ENCODE measurements at regions not wholly inside any gene's neighbourhood (a gene's known extent, or its start where the extent isn't known, plus 50 kb on each side); places are given as distances from the start of the nearest gene placed in this dataset.

GRCh38 chr21:38955495-38955894 is 149.8 kb downstream of the ETS2 start:
- Mint-ChIP-seq H3K9me3 (peaks cover 5% of the 10 kb centered on the region), H3K36me3 (no peaks in the 10 kb centered on the region), H3K27ac (no peak overlapping the region), H3K4me3 (no peak overlapping the region), H3K27me3 (ENCODE audit: low read depth) (no peaks in the 10 kb centered on the region), H3K4me1 (peaks cover 33% of the 10 kb centered on the region)
- DNase-seq (ENCODE audit: low spot score in 2 of 2, unreplicated experiment in 2 of 2) = no peak
- TF ChIP-seq, protein P1, sequence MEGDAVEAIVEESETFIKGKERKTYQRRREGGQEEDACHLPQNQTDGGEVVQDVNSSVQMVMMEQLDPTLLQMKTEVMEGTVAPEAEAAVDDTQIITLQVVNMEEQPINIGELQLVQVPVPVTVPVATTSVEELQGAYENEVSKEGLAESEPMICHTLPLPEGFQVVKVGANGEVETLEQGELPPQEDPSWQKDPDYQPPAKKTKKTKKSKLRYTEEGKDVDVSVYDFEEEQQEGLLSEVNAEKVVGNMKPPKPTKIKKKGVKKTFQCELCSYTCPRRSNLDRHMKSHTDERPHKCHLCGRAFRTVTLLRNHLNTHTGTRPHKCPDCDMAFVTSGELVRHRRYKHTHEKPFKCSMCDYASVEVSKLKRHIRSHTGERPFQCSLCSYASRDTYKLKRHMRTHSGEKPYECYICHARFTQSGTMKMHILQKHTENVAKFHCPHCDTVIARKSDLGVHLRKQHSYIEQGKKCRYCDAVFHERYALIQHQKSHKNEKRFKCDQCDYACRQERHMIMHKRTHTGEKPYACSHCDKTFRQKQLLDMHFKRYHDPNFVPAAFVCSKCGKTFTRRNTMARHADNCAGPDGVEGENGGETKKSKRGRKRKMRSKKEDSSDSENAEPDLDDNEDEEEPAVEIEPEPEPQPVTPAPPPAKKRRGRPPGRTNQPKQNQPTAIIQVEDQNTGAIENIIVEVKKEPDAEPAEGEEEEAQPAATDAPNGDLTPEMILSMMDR (IDR thresholded peaks at IDR 0.05; ENCODE audit: unreplicated experiment) = no peak

GRCh38 chr21:38954588-38955004 is 148.9 kb downstream of the ETS2 start:
- H3K27ac Mint-ChIP-seq = no peak overlapping the region
- no peak overlapping the region for H3K4me3 Mint-ChIP-seq
- H3K36me3 Mint-ChIP-seq = no peaks in the 10 kb centered on the region
- TF ChIP-seq, protein P1 (IDR thresholded peaks at IDR 0.05; ENCODE audit: unreplicated experiment) = no peak
- peaks cover 33% of the 10 kb centered on the region for H3K4me1 Mint-ChIP-seq
- no peaks in the 10 kb centered on the region for H3K27me3 Mint-ChIP-seq (ENCODE audit: low read depth)
- peaks cover 14% of the 10 kb centered on the region for H3K9me3 Mint-ChIP-seq
- DNase-seq (ENCODE audit: low spot score in 2 of 2, unreplicated experiment in 2 of 2) = no peak

DNA sequence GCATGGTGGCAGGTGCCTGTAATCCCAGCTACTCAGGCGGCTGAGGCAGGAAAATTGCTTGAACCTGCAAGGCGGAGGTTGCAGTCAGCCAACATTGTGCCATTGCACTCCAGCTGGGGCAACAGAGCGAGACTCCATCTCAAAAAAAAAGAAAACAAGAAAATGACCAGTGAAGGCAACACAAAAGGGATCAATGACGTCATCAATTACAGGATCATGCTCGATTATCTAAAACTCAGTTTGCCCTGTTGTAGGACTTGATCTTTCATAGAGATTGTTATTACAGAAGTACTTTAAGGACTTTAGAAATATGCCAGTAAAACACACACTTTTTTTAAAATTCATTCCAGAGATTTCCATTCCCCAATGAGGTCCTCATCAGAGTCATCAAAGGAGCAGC is 147.8 kb downstream of the ETS2 start:
- DNase-seq (ENCODE audit: low spot score in 2 of 2, unreplicated experiment in 2 of 2) = no peak
- H3K27ac Mint-ChIP-seq = no peak overlapping the region
- peaks cover 22% of the 10 kb centered on the region for H3K4me1 Mint-ChIP-seq
- TF ChIP-seq, protein P1 (IDR thresholded peaks at IDR 0.05; ENCODE audit: unreplicated experiment) = no peak
- H3K9me3 Mint-ChIP-seq = peaks cover 17% of the 10 kb centered on the region
- H3K27me3 Mint-ChIP-seq (ENCODE audit: low read depth) = no peaks in the 10 kb centered on the region
- no peak overlapping the region for H3K4me3 Mint-ChIP-seq
- H3K36me3 Mint-ChIP-seq = no peaks in the 10 kb centered on the region

- Mint-ChIP-seq H3K27me3 (ENCODE audit: low read depth) (peaks cover 2% of the 10 kb centered on the region), H3K36me3 (no peaks in the 10 kb centered on the region), H3K27ac (no peak overlapping the region), H3K9me3 (peaks cover 17% of the 10 kb centered on the region), H3K4me1 (peaks cover 19% of the 10 kb centered on the region), H3K4me3 (no peak overlapping the region)
- DNase-seq (ENCODE audit: low spot score in 2 of 2, unreplicated experiment in 2 of 2) = no peak
- TF ChIP-seq, protein P1 (IDR thresholded peaks at IDR 0.05; ENCODE audit: unreplicated experiment) = no peak
These were observed 147.2 kb downstream of the ETS2 start for GRCh38 chr21:38952890-38953289.

- no peak for DNase-seq (ENCODE audit: low spot score in 2 of 2, unreplicated experiment in 2 of 2)
- Mint-ChIP-seq H3K36me3 (no peaks in the 10 kb centered on the region), H3K4me3 (no peak overlapping the region), H3K27ac (no peak overlapping the region), H3K9me3 (peaks cover 17% of the 10 kb centered on the region), H3K27me3 (ENCODE audit: low read depth) (peaks cover 13% of the 10 kb centered on the region), H3K4me1 (peaks cover 3% of the 10 kb centered on the region)
- TF ChIP-seq, protein P1 (IDR thresholded peaks at IDR 0.05; ENCODE audit: unreplicated experiment) = no peak
These were observed 145.5 kb downstream of the ETS2 start for GRCh38 chr21:38951095-38951730.

Measured in mesothelial cell of epicardium (in vitro differentiated cells).